SK-N-SH (cell line): ENCODE measurements at regions not wholly inside any gene's neighbourhood (a gene's known extent, or its start where the extent isn't known, plus 50 kb on each side); places are given as distances from the start of the nearest gene placed in this dataset.

Source experiments
- CTCF ChIP-seq: fragments of 200-600 bp; sonication (generic); IDR thresholded peaks from 2 replicates; pipeline ENCODE4 v1.6.1; 2017; ENCODE audit warnings: antibody characterized with exemption, mild to moderate bottlenecking, moderate library complexity
- ELF1 ChIP-seq: IDR thresholded peaks from 2 replicates; pipeline ENCODE4 v1.4.0; 2012
- GATA2 ChIP-seq: sonication (generic); formaldehyde crosslinking; IDR thresholded peaks from 2 replicates; pipeline ENCODE4 v1.5.0; 2020; ENCODE audit warnings: mild to moderate bottlenecking, missing genetic modification reagents
- JUND ChIP-seq: IDR thresholded peaks from 2 replicates; pipeline ENCODE4 v1.4.0; 2012
- NFIC ChIP-seq: IDR thresholded peaks from 2 replicates; pipeline ENCODE4 v1.4.0; 2012; ENCODE audit warnings: borderline replicate concordance
- POLR2AphosphoS5 ChIP-seq: IDR thresholded peaks from 2 replicates; pipeline ENCODE4 v1.6.1; 2012; ENCODE audit warnings: low read depth, low read length
- RAD21 ChIP-seq: IDR thresholded peaks from 2 replicates; pipeline ENCODE4 v1.6.1; 2012; ENCODE audit warnings: mild to moderate bottlenecking, low read length
- RCOR1 ChIP-seq: fragments of 150-350 bp; IDR thresholded peaks from 2 replicates; pipeline ENCODE4 v1.6.1; 2017; ENCODE audit warnings: antibody characterized with exemption, low read length
- RFX5 ChIP-seq: IDR thresholded peaks from 2 replicates; pipeline ENCODE4 v1.6.1; 2012; ENCODE audit warnings: mild to moderate bottlenecking, improper control_type of control experiment, low read length
- TAF1 ChIP-seq: IDR thresholded peaks from 2 replicates; pipeline ENCODE4 v1.6.1; 2012; ENCODE audit warnings: low read depth, mild to moderate bottlenecking, low read length, moderate library complexity, borderline replicate concordance
- YY1 ChIP-seq: IDR thresholded peaks from 2 replicates; pipeline ENCODE4 v1.4.0; 2012; ENCODE audit warnings: low read depth, mild to moderate bottlenecking
- TF ChIP-seq, protein P1 (sequence below): IDR thresholded peaks from 2 replicates; pipeline ENCODE4 v1.4.0; 2012; ENCODE audit warnings: low read depth
- TF ChIP-seq, protein P2 (sequence below): IDR thresholded peaks from 2 replicates; pipeline ENCODE4; 2012

GRCh38 chr3:73141525-73141924, 80.1 kb downstream of the EBLN2 start:
- TF ChIP-seq TAF1 (no peak), CTCF (no peak), POLR2AphosphoS5 (no peak), NFIC (no peak), YY1 (no peak), RCOR1 (no peak), GATA2 (no peak), JUND (no peak), RAD21 (no peak), RFX5 (no peak), ELF1 (no peak)
- TF ChIP-seq, protein P1, sequence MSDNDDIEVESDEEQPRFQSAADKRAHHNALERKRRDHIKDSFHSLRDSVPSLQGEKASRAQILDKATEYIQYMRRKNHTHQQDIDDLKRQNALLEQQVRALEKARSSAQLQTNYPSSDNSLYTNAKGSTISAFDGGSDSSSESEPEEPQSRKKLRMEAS = no peak
- TF ChIP-seq, protein P2, sequence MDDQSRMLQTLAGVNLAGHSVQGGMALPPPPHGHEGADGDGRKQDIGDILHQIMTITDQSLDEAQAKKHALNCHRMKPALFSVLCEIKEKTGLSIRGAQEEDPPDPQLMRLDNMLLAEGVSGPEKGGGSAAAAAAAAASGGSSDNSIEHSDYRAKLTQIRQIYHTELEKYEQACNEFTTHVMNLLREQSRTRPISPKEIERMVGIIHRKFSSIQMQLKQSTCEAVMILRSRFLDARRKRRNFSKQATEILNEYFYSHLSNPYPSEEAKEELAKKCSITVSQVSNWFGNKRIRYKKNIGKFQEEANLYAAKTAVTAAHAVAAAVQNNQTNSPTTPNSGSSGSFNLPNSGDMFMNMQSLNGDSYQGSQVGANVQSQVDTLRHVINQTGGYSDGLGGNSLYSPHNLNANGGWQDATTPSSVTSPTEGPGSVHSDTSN = no peak
